Erythroblast (primary cell): ENCODE measurements at regions not wholly inside any gene's neighbourhood (a gene's known extent, or its start where the extent isn't known, plus 50 kb on each side); places are given as distances from the start of the nearest gene placed in this dataset.

Source experiments
- GATA1 ChIP-seq: IDR thresholded peaks from 2 replicates; pipeline ENCODE4 v1.6.1; 2011; ENCODE audit warnings: low read depth, mild to moderate bottlenecking, control low read depth, low read length, moderate library complexity
- POLR2A ChIP-seq: IDR thresholded peaks from 2 replicates; pipeline ENCODE4 v1.6.1; 2011; ENCODE audit warnings: mild to moderate bottlenecking, low read length

DNA sequence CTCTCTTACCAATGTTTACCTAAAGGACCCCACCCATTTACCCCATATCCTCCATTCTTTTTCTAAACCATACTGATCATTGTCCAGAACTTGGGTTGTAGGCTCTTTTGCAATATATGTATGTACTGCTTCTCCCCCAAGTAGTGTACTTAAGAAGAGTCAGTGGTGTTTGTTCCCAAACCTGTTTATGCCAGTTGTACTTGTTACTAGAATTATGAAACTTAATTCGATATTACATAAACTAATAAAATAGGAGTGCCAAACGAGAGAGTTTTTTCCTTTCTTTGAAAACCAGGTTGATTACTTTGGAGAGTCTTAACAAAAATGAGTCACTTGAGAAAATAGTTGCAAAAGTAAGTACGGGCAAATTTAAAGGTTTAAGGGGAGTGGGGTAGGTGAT lies 96.3 kb downstream of the GEMIN8 start:
- TF ChIP-seq POLR2A (no peak), GATA1 (no peak)
